HL-60 (cell line): ENCODE measurements at regions not wholly inside any gene's neighbourhood (a gene's known extent, or its start where the extent isn't known, plus 50 kb on each side); places are given as distances from the start of the nearest gene placed in this dataset.

Experiments
- CTCF ChIP-seq: IDR thresholded peaks from one replicate; pipeline ENCODE4 v1.5.1; 2011; ENCODE audit warnings: low read length, control low read depth, inconsistent platforms; ENCODE audit not compliant: insufficient read depth
- POLR2AphosphoS5 ChIP-seq: IDR thresholded peaks from 2 replicates; pipeline ENCODE4 v1.6.1; 2012; ENCODE audit warnings: low read depth
- REST ChIP-seq: IDR thresholded peaks from 2 replicates; pipeline ENCODE4 v1.6.1; 2012; ENCODE audit warnings: low read depth; ENCODE audit not compliant: insufficient replicate concordance

GRCh38 chr3:181622365-181622764 is 89.4 kb upstream of the SOX2 start:
- TF ChIP-seq CTCF (no peak), POLR2AphosphoS5 (no peak), REST (no peak)
